ENCODE measurements at regions not wholly inside any gene's neighbourhood (a gene's known extent, or its start where the extent isn't known, plus 50 kb on each side); places are given as distances from the start of the nearest gene placed in this dataset.

DNA sequence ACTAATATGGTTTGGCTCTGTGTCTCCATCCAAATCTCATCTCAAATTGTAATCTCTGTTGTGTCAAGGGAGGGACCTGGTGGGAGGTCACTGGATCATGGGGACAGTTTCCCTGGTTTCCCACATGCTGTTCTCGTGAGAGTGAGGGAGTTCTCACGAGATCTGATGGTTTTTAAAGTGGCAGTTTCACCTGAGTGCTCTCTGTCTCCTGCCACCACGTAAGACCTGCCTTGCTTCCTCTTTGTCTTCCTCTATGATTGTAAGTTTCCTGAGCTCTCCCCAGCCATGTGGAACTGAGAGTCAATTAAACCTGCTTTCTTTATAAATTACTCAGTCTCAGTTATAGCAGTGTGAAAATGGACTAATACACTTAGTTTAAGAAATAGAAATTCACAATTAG, 228.9 kb downstream of the CD47 start:
- Mint-ChIP-seq H3K4me1 (ENCODE audit: insufficient read depth, unreplicated experiment) (no peaks in the 10 kb centered on the region), H3K4me3 (ENCODE audit: unreplicated experiment) (no peak overlapping the region), H3K36me3 (ENCODE audit: insufficient read depth, unreplicated experiment) (no peaks in the 10 kb centered on the region), H3K27ac (ENCODE audit: low read depth, unreplicated experiment) (no peak overlapping the region), H3K27me3 (ENCODE audit: insufficient read depth, unreplicated experiment) (no peaks in the 10 kb centered on the region), H3K9me3 (ENCODE audit: unreplicated experiment) (no peaks in the 10 kb centered on the region)
- POLR2A ChIA-PET: no interaction called here
- no peak for DNase-seq (ENCODE audit: unreplicated experiment)
- no TSS peak for BruUV-seq (replicated peaks)
- CTCF ChIA-PET: no interaction called here
- intact Hi-C loops (cut with micrococcal nuclease): no loop called here
- TF ChIP-seq, protein P1, sequence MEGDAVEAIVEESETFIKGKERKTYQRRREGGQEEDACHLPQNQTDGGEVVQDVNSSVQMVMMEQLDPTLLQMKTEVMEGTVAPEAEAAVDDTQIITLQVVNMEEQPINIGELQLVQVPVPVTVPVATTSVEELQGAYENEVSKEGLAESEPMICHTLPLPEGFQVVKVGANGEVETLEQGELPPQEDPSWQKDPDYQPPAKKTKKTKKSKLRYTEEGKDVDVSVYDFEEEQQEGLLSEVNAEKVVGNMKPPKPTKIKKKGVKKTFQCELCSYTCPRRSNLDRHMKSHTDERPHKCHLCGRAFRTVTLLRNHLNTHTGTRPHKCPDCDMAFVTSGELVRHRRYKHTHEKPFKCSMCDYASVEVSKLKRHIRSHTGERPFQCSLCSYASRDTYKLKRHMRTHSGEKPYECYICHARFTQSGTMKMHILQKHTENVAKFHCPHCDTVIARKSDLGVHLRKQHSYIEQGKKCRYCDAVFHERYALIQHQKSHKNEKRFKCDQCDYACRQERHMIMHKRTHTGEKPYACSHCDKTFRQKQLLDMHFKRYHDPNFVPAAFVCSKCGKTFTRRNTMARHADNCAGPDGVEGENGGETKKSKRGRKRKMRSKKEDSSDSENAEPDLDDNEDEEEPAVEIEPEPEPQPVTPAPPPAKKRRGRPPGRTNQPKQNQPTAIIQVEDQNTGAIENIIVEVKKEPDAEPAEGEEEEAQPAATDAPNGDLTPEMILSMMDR (IDR thresholded peaks at IDR 0.05; ENCODE audit: unreplicated experiment): no peak

DNA sequence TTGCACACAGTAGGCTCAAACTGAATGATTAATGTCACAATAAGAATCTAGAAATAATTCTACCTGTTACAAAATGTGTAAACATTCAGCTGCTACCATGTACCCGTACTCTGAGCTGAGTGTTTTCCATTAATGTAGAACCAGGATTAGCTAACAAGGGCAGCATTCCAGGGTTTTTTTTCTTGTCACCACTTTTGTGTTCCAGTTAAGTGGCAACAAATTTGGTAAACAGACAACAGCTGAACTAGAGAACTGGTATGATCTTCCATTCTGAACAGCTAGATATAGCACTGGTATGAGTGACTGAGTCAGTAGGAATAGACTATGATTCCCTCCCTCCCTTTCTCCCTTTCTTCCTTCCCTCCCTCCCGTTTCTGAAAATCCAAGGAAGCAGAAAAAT, 229.4 kb downstream of the CD47 start:
- POLR2A ChIA-PET: no interaction called here
- CTCF ChIA-PET: interaction anchor here (0.7 kb wide), 1 partner anchor 13 kb away, joined by 3 read pairs; no protein-coding TSS in a partner anchor
- no peak overlapping the region for H3K27ac Mint-ChIP-seq (ENCODE audit: low read depth, unreplicated experiment)
- TF ChIP-seq, protein P1 (IDR thresholded peaks at IDR 0.05; ENCODE audit: unreplicated experiment): no peak
- intact Hi-C loops (cut with micrococcal nuclease): no loop called here
- no TSS peak for BruUV-seq (replicated peaks)
- H3K4me3 Mint-ChIP-seq (ENCODE audit: unreplicated experiment): no peak overlapping the region
- no peaks in the 10 kb centered on the region for H3K36me3 Mint-ChIP-seq (ENCODE audit: insufficient read depth, unreplicated experiment)
- DNase-seq (ENCODE audit: unreplicated experiment): no peak
- H3K4me1 Mint-ChIP-seq (ENCODE audit: insufficient read depth, unreplicated experiment): no peaks in the 10 kb centered on the region
- H3K27me3 Mint-ChIP-seq (ENCODE audit: insufficient read depth, unreplicated experiment): no peaks in the 10 kb centered on the region
- H3K9me3 Mint-ChIP-seq (ENCODE audit: unreplicated experiment): no peaks in the 10 kb centered on the region

All from MCF 10A (cell line).